ENCODE measurements at regions not wholly inside any gene's neighbourhood (a gene's known extent, or its start where the extent isn't known, plus 50 kb on each side); places are given as distances from the start of the nearest gene placed in this dataset.

GRCh38 chr13:58059624-58060023 lies 428.1 kb downstream of the PCDH17 start:
- TF ChIP-seq, protein P1, sequence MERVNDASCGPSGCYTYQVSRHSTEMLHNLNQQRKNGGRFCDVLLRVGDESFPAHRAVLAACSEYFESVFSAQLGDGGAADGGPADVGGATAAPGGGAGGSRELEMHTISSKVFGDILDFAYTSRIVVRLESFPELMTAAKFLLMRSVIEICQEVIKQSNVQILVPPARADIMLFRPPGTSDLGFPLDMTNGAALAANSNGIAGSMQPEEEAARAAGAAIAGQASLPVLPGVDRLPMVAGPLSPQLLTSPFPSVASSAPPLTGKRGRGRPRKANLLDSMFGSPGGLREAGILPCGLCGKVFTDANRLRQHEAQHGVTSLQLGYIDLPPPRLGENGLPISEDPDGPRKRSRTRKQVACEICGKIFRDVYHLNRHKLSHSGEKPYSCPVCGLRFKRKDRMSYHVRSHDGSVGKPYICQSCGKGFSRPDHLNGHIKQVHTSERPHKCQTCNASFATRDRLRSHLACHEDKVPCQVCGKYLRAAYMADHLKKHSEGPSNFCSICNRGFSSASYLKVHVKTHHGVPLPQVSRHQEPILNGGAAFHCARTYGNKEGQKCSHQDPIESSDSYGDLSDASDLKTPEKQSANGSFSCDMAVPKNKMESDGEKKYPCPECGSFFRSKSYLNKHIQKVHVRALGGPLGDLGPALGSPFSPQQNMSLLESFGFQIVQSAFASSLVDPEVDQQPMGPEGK (CRISPR knock-in tag; IDR thresholded peaks at IDR 0.05; ENCODE audit: borderline replicate concordance), result no peak
- TF ChIP-seq OSR1 (CRISPR knock-in tag; IDR thresholded peaks at IDR 0.05) (no peak), ZFP3 (CRISPR knock-in tag; IDR thresholded peaks at IDR 0.05) (no peak), ZNF70 (CRISPR knock-in tag; IDR thresholded peaks at IDR 0.05) (no peak), PPARA (CRISPR knock-in tag; IDR thresholded peaks at IDR 0.05; ENCODE audit: borderline replicate concordance) (no peak), ZFP30 (CRISPR knock-in tag; IDR thresholded peaks at IDR 0.05) (no peak), BACH2 (CRISPR knock-in tag; IDR thresholded peaks at IDR 0.05; ENCODE audit: borderline replicate concordance) (no peak), ZNF565 (CRISPR knock-in tag; conservative IDR thresholded peaks at IDR 0.05; ENCODE audit: low read depth) (no peak), ISL1 (CRISPR knock-in tag; IDR thresholded peaks at IDR 0.05) (no peak), ZNF8 (CRISPR knock-in tag; IDR thresholded peaks at IDR 0.05) (no peak)
- no peak for ATAC-seq

DNA sequence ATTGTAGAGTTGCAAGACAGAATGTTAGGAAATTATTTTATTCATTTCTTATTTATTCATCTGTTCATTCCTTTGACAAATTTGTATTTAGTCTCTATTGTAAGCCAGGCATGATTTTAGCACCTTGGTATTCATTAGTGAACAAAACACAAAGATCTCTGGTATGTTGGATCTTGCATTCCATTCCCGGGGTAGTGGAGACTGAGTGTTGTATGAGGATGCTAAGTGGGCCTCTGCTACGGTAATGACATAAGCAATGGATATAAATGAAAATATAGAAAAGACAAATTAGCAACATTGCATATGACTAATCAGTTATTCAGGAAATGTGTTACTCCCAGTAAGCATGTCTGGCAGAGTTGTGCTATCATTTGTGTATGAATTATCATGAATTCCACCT lies 449.3 kb downstream of the PCDH17 start:
- ATAC-seq, result no peak
- TF ChIP-seq ARNTL (CRISPR knock-in tag; IDR thresholded peaks at IDR 0.05; ENCODE audit: borderline replicate concordance, low read depth) (no peak), BACH2 (CRISPR knock-in tag; IDR thresholded peaks at IDR 0.05; ENCODE audit: borderline replicate concordance) (no peak), SNAI2 (CRISPR knock-in tag; IDR thresholded peaks at IDR 0.05) (no peak), ZNF8 (CRISPR knock-in tag; IDR thresholded peaks at IDR 0.05) (no peak), ISL1 (CRISPR knock-in tag; IDR thresholded peaks at IDR 0.05) (no peak), CSRNP3 (CRISPR knock-in tag; IDR thresholded peaks at IDR 0.05) (no peak), GLIS3 (CRISPR knock-in tag; IDR thresholded peaks at IDR 0.05) (no peak), ZC3H10 (CRISPR knock-in tag; IDR thresholded peaks at IDR 0.05) (no peak), RARB (CRISPR knock-in tag; IDR thresholded peaks at IDR 0.05) (no peak), TCF4 (CRISPR knock-in tag; IDR thresholded peaks at IDR 0.05; ENCODE audit: borderline replicate concordance) (no peak), ESRRG (CRISPR knock-in tag; IDR thresholded peaks at IDR 0.05) (no peak), ZNF565 (CRISPR knock-in tag; conservative IDR thresholded peaks at IDR 0.05; ENCODE audit: low read depth) (no peak)

GRCh38 chr13:58081301-58081820 lies 449.8 kb downstream of the PCDH17 start:
- no peak for TF ChIP-seq ZFP3 (CRISPR knock-in tag; IDR thresholded peaks at IDR 0.05)
- no peak for TF ChIP-seq ZNF565 (CRISPR knock-in tag; conservative IDR thresholded peaks at IDR 0.05; ENCODE audit: low read depth)
- no peak for TF ChIP-seq BACH2 (CRISPR knock-in tag; IDR thresholded peaks at IDR 0.05; ENCODE audit: borderline replicate concordance)
- no peak for TF ChIP-seq RARB (CRISPR knock-in tag; IDR thresholded peaks at IDR 0.05)
- TF ChIP-seq, protein P1 (CRISPR knock-in tag; IDR thresholded peaks at IDR 0.05; ENCODE audit: borderline replicate concordance), result no peak
- no peak for TF ChIP-seq PPARA (CRISPR knock-in tag; IDR thresholded peaks at IDR 0.05; ENCODE audit: borderline replicate concordance)
- no peak for TF ChIP-seq GLIS3 (CRISPR knock-in tag; IDR thresholded peaks at IDR 0.05)
- no peak for TF ChIP-seq ESRRG (CRISPR knock-in tag; IDR thresholded peaks at IDR 0.05)
- TF ChIP-seq SNAI2 (CRISPR knock-in tag; IDR thresholded peaks at IDR 0.05), result no peak
- no peak for TF ChIP-seq OSR1 (CRISPR knock-in tag; IDR thresholded peaks at IDR 0.05)
- no peak for TF ChIP-seq TCF4 (CRISPR knock-in tag; IDR thresholded peaks at IDR 0.05; ENCODE audit: borderline replicate concordance)
- no peak for TF ChIP-seq ISL1 (CRISPR knock-in tag; IDR thresholded peaks at IDR 0.05)
- TF ChIP-seq ZNF70 (CRISPR knock-in tag; IDR thresholded peaks at IDR 0.05), result no peak
- no peak for TF ChIP-seq TOX (CRISPR knock-in tag; IDR thresholded peaks at IDR 0.05; ENCODE audit: borderline replicate concordance)
- TF ChIP-seq, protein P2, sequence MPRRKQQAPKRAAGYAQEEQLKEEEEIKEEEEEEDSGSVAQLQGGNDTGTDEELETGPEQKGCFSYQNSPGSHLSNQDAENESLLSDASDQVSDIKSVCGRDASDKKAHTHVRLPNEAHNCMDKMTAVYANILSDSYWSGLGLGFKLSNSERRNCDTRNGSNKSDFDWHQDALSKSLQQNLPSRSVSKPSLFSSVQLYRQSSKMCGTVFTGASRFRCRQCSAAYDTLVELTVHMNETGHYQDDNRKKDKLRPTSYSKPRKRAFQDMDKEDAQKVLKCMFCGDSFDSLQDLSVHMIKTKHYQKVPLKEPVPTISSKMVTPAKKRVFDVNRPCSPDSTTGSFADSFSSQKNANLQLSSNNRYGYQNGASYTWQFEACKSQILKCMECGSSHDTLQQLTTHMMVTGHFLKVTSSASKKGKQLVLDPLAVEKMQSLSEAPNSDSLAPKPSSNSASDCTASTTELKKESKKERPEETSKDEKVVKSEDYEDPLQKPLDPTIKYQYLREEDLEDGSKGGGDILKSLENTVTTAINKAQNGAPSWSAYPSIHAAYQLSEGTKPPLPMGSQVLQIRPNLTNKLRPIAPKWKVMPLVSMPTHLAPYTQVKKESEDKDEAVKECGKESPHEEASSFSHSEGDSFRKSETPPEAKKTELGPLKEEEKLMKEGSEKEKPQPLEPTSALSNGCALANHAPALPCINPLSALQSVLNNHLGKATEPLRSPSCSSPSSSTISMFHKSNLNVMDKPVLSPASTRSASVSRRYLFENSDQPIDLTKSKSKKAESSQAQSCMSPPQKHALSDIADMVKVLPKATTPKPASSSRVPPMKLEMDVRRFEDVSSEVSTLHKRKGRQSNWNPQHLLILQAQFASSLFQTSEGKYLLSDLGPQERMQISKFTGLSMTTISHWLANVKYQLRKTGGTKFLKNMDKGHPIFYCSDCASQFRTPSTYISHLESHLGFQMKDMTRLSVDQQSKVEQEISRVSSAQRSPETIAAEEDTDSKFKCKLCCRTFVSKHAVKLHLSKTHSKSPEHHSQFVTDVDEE (CRISPR knock-in tag; IDR thresholded peaks at IDR 0.05), result no peak
- TF ChIP-seq, protein P3, sequence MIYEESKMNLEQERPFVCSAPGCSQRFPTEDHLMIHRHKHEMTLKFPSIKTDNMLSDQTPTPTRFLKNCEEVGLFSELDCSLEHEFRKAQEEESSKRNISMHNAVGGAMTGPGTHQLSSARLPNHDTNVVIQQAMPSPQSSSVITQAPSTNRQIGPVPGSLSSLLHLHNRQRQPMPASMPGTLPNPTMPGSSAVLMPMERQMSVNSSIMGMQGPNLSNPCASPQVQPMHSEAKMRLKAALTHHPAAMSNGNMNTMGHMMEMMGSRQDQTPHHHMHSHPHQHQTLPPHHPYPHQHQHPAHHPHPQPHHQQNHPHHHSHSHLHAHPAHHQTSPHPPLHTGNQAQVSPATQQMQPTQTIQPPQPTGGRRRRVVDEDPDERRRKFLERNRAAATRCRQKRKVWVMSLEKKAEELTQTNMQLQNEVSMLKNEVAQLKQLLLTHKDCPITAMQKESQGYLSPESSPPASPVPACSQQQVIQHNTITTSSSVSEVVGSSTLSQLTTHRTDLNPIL (CRISPR knock-in tag; IDR thresholded peaks at IDR 0.05; ENCODE audit: low read depth), result no peak
- no peak for ATAC-seq

All from SK-N-SH treated with all-trans-retinoic acid at 6 μM for 48 hours (cell line).